Loucy (cell line): ENCODE measurements at regions not wholly inside any gene's neighbourhood (a gene's known extent, or its start where the extent isn't known, plus 50 kb on each side); places are given as distances from the start of the nearest gene placed in this dataset.

Experiments used
- H2AFZ ChIP-seq: fragments of 200-600 bp; sonication (generic); 2 replicates; pipeline ENCODE4 v1.6.0; 2016; ENCODE audit warnings: antibody characterized with exemption, mild to moderate bottlenecking, low read length, moderate library complexity
- H3F3A ChIP-seq: fragments of 200-600 bp; 2 replicates; pipeline ENCODE4 v1.6.0; 2016; ENCODE audit warnings: antibody characterized with exemption, low read depth, mild to moderate bottlenecking
- H3K27me3 ChIP-seq: fragments of 200-600 bp; sonication (generic); 2 replicates; pipeline ENCODE4 v1.6.1; 2014; ENCODE audit warnings: low read length, mild to moderate bottlenecking; ENCODE audit not compliant: insufficient read depth, poor library complexity, severe bottlenecking
- H3K36me3 ChIP-seq: fragments of 200-600 bp; sonication (generic); 2 replicates; pipeline ENCODE4 v1.6.1; 2016; ENCODE audit warnings: low read length; ENCODE audit not compliant: insufficient read depth
- H3K4me1 ChIP-seq: fragments of 200-600 bp; sonication (generic); 2 replicates; pipeline ENCODE4 v1.5.1; 2014; ENCODE audit warnings: low read length, mild to moderate bottlenecking; ENCODE audit not compliant: insufficient read depth, poor library complexity, severe bottlenecking
- H3K4me2 ChIP-seq: fragments of 200-600 bp; sonication (generic); 2 replicates; pipeline ENCODE4 v1.6.0; 2014; ENCODE audit warnings: antibody characterized with exemption, low read length, low read depth, mild to moderate bottlenecking; ENCODE audit not compliant: poor library complexity, severe bottlenecking
- H3K4me3 ChIP-seq: fragments of 200-600 bp; sonication (generic); 2 replicates; pipeline ENCODE4 v1.5.1; 2014; ENCODE audit warnings: low read length, mild to moderate bottlenecking, mixed read lengths; ENCODE audit not compliant: poor library complexity, severe bottlenecking
- H3K79me2 ChIP-seq: fragments of 200-600 bp; sonication (generic); 2 replicates; pipeline ENCODE4 v1.6.1; 2014; ENCODE audit warnings: low read length; ENCODE audit not compliant: insufficient read depth
- H3K9ac ChIP-seq: fragments of 200-600 bp; sonication (generic); 2 replicates; pipeline ENCODE4 v1.6.0; 2014; ENCODE audit warnings: mild to moderate bottlenecking, low read depth, low read length, moderate library complexity; ENCODE audit not compliant: poor library complexity, severe bottlenecking
- H3K9me2 ChIP-seq: fragments of 200-600 bp; sonication (generic); replicated peaks from 2 replicates; pipeline ENCODE4 v1.6.1; 2016; ENCODE audit warnings: low read depth, low read length, mixed read lengths
- H3K9me3 ChIP-seq: fragments of 200-600 bp; sonication (generic); 2 replicates; pipeline ENCODE4 v1.6.1; 2014; ENCODE audit warnings: mild to moderate bottlenecking, antibody characterized with exemption, low read length, low read depth; ENCODE audit not compliant: insufficient read depth
- H4K20me1 ChIP-seq: fragments of 200-600 bp; sonication (generic); 2 replicates; pipeline ENCODE4 v1.6.0; 2014; ENCODE audit warnings: antibody characterized with exemption, low read length, mild to moderate bottlenecking; ENCODE audit not compliant: insufficient read depth, poor library complexity, severe bottlenecking
- EZH2phosphoT487 ChIP-seq: fragments of 200-600 bp; IDR thresholded peaks from 2 replicates; pipeline ENCODE4 v1.6.1; 2018; ENCODE audit warnings: antibody characterized with exemption, mild to moderate bottlenecking, moderate library complexity, borderline replicate concordance
- TF ChIP-seq, protein P1 (sequence below): fragments of 200-600 bp; sonication (generic); conservative IDR thresholded peaks from 2 replicates; pipeline ENCODE4 v1.5.1; 2014; ENCODE audit warnings: mild to moderate bottlenecking, antibody characterized with exemption, low read length

DNA sequence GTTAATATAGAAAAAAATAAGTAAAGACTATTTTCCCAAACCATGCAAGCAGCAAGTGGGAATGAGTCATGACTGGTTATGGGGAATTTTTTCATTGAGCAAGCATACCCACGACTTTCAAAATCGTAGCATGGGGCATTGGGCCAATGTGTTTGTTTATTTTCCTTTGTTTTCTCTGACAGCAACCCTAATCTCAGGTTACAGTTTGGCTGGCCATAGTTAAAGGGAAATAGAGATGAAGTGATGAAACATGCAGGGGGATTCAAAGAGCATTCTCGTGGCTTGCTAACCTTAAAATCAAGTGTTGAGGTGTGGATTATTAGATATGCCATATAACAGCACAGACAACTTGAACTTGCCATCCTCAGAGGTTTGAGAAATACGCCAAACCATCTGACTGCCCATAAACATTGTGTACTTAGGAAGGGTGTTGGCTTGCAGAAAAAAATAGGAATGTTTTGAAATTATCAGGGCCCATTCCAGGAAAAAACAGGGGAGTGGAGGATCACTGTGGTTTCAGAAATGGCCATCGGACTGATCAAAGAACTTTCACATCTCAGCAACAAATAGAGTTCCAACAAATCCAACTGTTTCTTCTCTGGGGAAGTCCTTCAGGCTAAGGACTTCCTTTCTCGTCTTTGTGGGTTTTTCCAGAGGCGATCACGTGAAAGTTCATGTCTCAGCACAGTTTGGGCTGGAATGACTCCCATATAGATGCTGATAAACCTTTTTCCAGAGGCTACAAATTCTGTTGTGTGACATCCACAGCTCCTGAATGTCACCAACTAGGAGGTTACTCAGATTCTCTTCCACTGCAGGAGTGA is 259.1 kb downstream of the SYK start:
- Histone ChIP-seq H3F3A (no peaks in the 10 kb centered on the region), H3K36me3 (no peaks in the 10 kb centered on the region), H3K4me1 (peaks cover 14% of the 10 kb centered on the region), H3K9me3 (no peaks in the 10 kb centered on the region), H3K9me2 (no peaks in the 10 kb centered on the region), H2AFZ (no peak overlapping the region), H4K20me1 (no peaks in the 10 kb centered on the region), H3K27me3 (no peaks in the 10 kb centered on the region), H3K4me3 (no peak overlapping the region), H3K9ac (no peak overlapping the region), H3K4me2 (no peak overlapping the region), H3K79me2 (no peaks in the 10 kb centered on the region)
- TF ChIP-seq, protein P1, sequence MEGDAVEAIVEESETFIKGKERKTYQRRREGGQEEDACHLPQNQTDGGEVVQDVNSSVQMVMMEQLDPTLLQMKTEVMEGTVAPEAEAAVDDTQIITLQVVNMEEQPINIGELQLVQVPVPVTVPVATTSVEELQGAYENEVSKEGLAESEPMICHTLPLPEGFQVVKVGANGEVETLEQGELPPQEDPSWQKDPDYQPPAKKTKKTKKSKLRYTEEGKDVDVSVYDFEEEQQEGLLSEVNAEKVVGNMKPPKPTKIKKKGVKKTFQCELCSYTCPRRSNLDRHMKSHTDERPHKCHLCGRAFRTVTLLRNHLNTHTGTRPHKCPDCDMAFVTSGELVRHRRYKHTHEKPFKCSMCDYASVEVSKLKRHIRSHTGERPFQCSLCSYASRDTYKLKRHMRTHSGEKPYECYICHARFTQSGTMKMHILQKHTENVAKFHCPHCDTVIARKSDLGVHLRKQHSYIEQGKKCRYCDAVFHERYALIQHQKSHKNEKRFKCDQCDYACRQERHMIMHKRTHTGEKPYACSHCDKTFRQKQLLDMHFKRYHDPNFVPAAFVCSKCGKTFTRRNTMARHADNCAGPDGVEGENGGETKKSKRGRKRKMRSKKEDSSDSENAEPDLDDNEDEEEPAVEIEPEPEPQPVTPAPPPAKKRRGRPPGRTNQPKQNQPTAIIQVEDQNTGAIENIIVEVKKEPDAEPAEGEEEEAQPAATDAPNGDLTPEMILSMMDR = no peak
- TF ChIP-seq EZH2phosphoT487 = no peak

DNA sequence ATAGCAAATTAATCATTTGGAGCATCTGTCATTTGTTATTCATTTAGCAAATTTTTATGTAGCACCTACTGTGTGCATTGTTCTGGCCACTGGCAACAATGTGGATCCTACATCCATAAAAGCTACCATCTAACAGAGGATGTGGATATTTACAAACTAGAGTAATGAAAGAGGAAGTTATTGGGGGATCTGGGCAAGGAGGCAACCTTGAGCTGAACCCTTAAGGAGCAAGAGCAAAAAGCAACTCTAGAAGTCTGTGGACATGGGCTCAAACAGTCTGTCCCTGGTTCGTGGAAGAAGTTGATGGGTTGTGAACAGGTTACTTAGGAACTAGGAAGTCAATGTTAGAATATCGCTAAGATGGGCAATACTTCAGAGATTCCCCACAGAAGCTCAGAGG is 259.9 kb downstream of the SYK start:
- no peaks in the 10 kb centered on the region for H3K9me3 ChIP-seq
- H3K9ac ChIP-seq = no peak overlapping the region
- H3K4me3 ChIP-seq = no peak overlapping the region

DNA sequence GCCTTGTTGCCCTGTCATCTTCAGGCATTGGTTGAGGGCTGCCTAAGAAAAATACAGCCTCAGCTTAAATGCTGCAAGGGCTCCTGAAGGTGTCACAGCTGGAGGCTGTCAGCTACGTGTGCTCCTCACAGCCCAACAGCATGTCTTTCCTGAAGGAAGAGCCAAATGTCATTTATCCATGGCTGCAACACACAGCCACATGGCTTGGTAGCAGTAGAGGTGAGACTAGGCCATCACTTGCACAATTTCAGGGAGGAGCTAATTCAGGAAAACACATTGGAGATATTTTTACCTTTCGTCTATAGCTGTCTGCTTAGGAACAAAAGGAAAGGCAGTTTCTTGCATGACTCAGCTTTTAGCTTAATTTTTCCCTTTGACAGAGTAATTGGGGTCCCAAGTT is 260.7 kb downstream of the SYK start:
- no peaks in the 10 kb centered on the region for H3K79me2 ChIP-seq
- H3F3A ChIP-seq = no peaks in the 10 kb centered on the region
- no peaks in the 10 kb centered on the region for H3K27me3 ChIP-seq
- H4K20me1 ChIP-seq = no peaks in the 10 kb centered on the region
- H3K36me3 ChIP-seq = no peaks in the 10 kb centered on the region
- no peak overlapping the region for H3K4me3 ChIP-seq
- no peak overlapping the region for H3K4me2 ChIP-seq
- H3K4me1 ChIP-seq = peaks cover 14% of the 10 kb centered on the region
- H2AFZ ChIP-seq = peak overlapping the region; percentile 25; the same call in 1 of the 2 replicates
- no peaks in the 10 kb centered on the region for H3K9me2 ChIP-seq
- TF ChIP-seq EZH2phosphoT487 = no peak
- TF ChIP-seq, protein P1 = no peak
- no peaks in the 10 kb centered on the region for H3K9me3 ChIP-seq
- H3K9ac ChIP-seq = no peak overlapping the region

More for the DNA sequence above, 259.9 kb downstream of the SYK start:
- no peaks in the 10 kb centered on the region for H3K27me3 ChIP-seq
- H3K4me2 ChIP-seq = no peak overlapping the region
- no peak overlapping the region for H2AFZ ChIP-seq
- H3F3A ChIP-seq = no peaks in the 10 kb centered on the region
- no peak for TF ChIP-seq EZH2phosphoT487
- TF ChIP-seq, protein P1 = no peak
- H3K79me2 ChIP-seq = no peaks in the 10 kb centered on the region
- no peaks in the 10 kb centered on the region for H3K9me2 ChIP-seq
- H4K20me1 ChIP-seq = no peaks in the 10 kb centered on the region
- H3K36me3 ChIP-seq = no peaks in the 10 kb centered on the region
- H3K4me1 ChIP-seq = peaks cover 14% of the 10 kb centered on the region
